ENCODE measurements at regions not wholly inside any gene's neighbourhood (a gene's known extent, or its start where the extent isn't known, plus 50 kb on each side); places are given as distances from the start of the nearest gene placed in this dataset.
"Not testable (repeated sequence)": the region's sequence is repeated elsewhere in the genome, so short reads cannot be mapped to it uniquely, and the experiment has no call there.

GRCh38 chr6:115592025-115592424 lies 468.7 kb downstream of the FRK start:
- H3K27me3 ChIP-seq (ENCODE audit: control insufficient read depth in 2 of 2, insufficient read depth in 2 of 2, low read length in 2 of 2), result no peaks in the 10 kb centered on the region
- DNase-seq (no peak), ATAC-seq (no peak)
- POLR2A ChIA-PET, result no interaction called here
- no peaks in the 10 kb centered on the region for H3K27me3 Mint-ChIP-seq
- no peaks in the 10 kb centered on the region for H3K4me1 Mint-ChIP-seq
- H3K27ac ChIP-seq (ENCODE audit: low read depth, low read length), result no peak overlapping the region
- peaks cover 0 to 19% (median 6%) of the 10 kb centered on the region in 11 donors for H3K9me3 Mint-ChIP-seq
- H3K4me3 Mint-ChIP-seq, result no peak overlapping the region
- intact Hi-C loops (cut with micrococcal nuclease), result no loop called here
- H3K36me3 Mint-ChIP-seq, result no peaks in the 10 kb centered on the region
- H3K36me3 ChIP-seq (ENCODE audit: control insufficient read depth in 2 of 3, insufficient read depth in 3 of 3, low read length in 3 of 3), result no peaks in the 10 kb centered on the region
- no peak overlapping the region for H3K4me3 ChIP-seq (ENCODE audit: low read length)
- no peaks in the 10 kb centered on the region for H3K4me1 ChIP-seq (ENCODE audit: control insufficient read depth in 2 of 2, insufficient read depth in 2 of 2, low read length in 2 of 2)
- no peak overlapping the region for H3K27ac Mint-ChIP-seq
- no peaks in the 10 kb centered on the region for H3K9me3 ChIP-seq (ENCODE audit: control insufficient read depth in 2 of 3, low read length in 3 of 3)
- CTCF ChIA-PET, result no interaction called here

GRCh38 chr6:115589072-115589471 lies 471.6 kb downstream of the FRK start:
- H3K27me3 Mint-ChIP-seq; H3K4me3 ChIP-seq (ENCODE audit: low read length); H3K4me1 ChIP-seq (ENCODE audit: control insufficient read depth in 2 of 2, insufficient read depth in 2 of 2, low read length in 2 of 2); H3K4me3 Mint-ChIP-seq; DNase-seq; H3K27ac Mint-ChIP-seq; ATAC-seq; CTCF ChIA-PET; POLR2A ChIA-PET; H3K36me3 ChIP-seq (ENCODE audit: control insufficient read depth in 2 of 3, insufficient read depth in 3 of 3, low read length in 3 of 3); H3K27me3 ChIP-seq (ENCODE audit: control insufficient read depth in 2 of 2, insufficient read depth in 2 of 2, low read length in 2 of 2); H3K36me3 Mint-ChIP-seq; H3K27ac ChIP-seq (ENCODE audit: low read depth, low read length); H3K4me1 Mint-ChIP-seq; H3K9me3 ChIP-seq (ENCODE audit: control insufficient read depth in 2 of 3, low read length in 3 of 3); intact Hi-C loops (cut with micrococcal nuclease): not testable (repeated sequence)
- H3K9me3 Mint-ChIP-seq, result peaks cover 0 to 12% (median 8%) of the 10 kb centered on the region in 11 donors

- no peak overlapping the region for H3K27ac ChIP-seq (ENCODE audit: low read depth, low read length)
- no peak for DNase-seq
- ChIA-PET CTCF (no interaction called here), POLR2A (no interaction called here)
- no peak for ATAC-seq
- no peaks in the 10 kb centered on the region for H3K4me1 ChIP-seq (ENCODE audit: control insufficient read depth in 2 of 2, insufficient read depth in 2 of 2, low read length in 2 of 2)
- H3K4me3 ChIP-seq (ENCODE audit: low read length), result no peak overlapping the region
- Mint-ChIP-seq H3K4me1 (no peaks in the 10 kb centered on the region), H3K36me3 (no peaks in the 10 kb centered on the region), H3K9me3 (peaks cover 0 to 12% (median 4%) of the 10 kb centered on the region in 11 donors), H3K4me3 (no peak overlapping the region), H3K27me3 (no peaks in the 10 kb centered on the region), H3K27ac (no peak overlapping the region)
- intact Hi-C loops (cut with micrococcal nuclease), result no loop called here
- no peaks in the 10 kb centered on the region for H3K27me3 ChIP-seq (ENCODE audit: control insufficient read depth in 2 of 2, insufficient read depth in 2 of 2, low read length in 2 of 2)
- H3K36me3 ChIP-seq (ENCODE audit: control insufficient read depth in 2 of 3, insufficient read depth in 3 of 3, low read length in 3 of 3), result no peaks in the 10 kb centered on the region
- H3K9me3 ChIP-seq (ENCODE audit: control insufficient read depth in 2 of 3, low read length in 3 of 3), result no peaks in the 10 kb centered on the region
Observed at GRCh38 chr6:115583290-115583689, 477.4 kb downstream of the FRK start.

GRCh38 chr6:115582386-115582785 lies 478.3 kb downstream of the FRK start:
- H3K9me3 Mint-ChIP-seq, result peaks cover 0 to 12% (median 3%) of the 10 kb centered on the region in 11 donors
- POLR2A ChIA-PET, result no interaction called here
- H3K4me1 Mint-ChIP-seq, result no peaks in the 10 kb centered on the region

GRCh38 chr6:115579565-115579964 lies 481.1 kb downstream of the FRK start:
- H3K4me1 ChIP-seq (ENCODE audit: control insufficient read depth in 2 of 2, insufficient read depth in 2 of 2, low read length in 2 of 2); H3K36me3 Mint-ChIP-seq; POLR2A ChIA-PET; H3K27ac Mint-ChIP-seq; ATAC-seq; H3K27ac ChIP-seq (ENCODE audit: low read depth, low read length); H3K27me3 Mint-ChIP-seq; H3K4me3 ChIP-seq (ENCODE audit: low read length); intact Hi-C loops (cut with micrococcal nuclease); H3K4me3 Mint-ChIP-seq; H3K27me3 ChIP-seq (ENCODE audit: control insufficient read depth in 2 of 2, insufficient read depth in 2 of 2, low read length in 2 of 2); H3K36me3 ChIP-seq (ENCODE audit: control insufficient read depth in 2 of 3, insufficient read depth in 3 of 3, low read length in 3 of 3); CTCF ChIA-PET; H3K4me1 Mint-ChIP-seq; DNase-seq; H3K9me3 ChIP-seq (ENCODE audit: control insufficient read depth in 2 of 3, low read length in 3 of 3): not testable (repeated sequence)
- H3K9me3 Mint-ChIP-seq, result peaks cover 0 to 12% (median 0%) of the 10 kb centered on the region in 11 donors

More at GRCh38 chr6:115582386-115582785, 478.3 kb downstream of the FRK start:
- ATAC-seq (no peak), DNase-seq (no peak)
- Mint-ChIP-seq H3K27ac (no peak overlapping the region), H3K4me3 (no peak overlapping the region), H3K27me3 (no peaks in the 10 kb centered on the region), H3K36me3 (no peaks in the 10 kb centered on the region)
- intact Hi-C loops (cut with micrococcal nuclease), result no loop called here
- no peaks in the 10 kb centered on the region for H3K27me3 ChIP-seq (ENCODE audit: control insufficient read depth in 2 of 2, insufficient read depth in 2 of 2, low read length in 2 of 2)
- CTCF ChIA-PET, result no interaction called here
- no peaks in the 10 kb centered on the region for H3K36me3 ChIP-seq (ENCODE audit: control insufficient read depth in 2 of 3, insufficient read depth in 3 of 3, low read length in 3 of 3)
- H3K4me1 ChIP-seq (ENCODE audit: control insufficient read depth in 2 of 2, insufficient read depth in 2 of 2, low read length in 2 of 2), result no peaks in the 10 kb centered on the region
- no peaks in the 10 kb centered on the region for H3K9me3 ChIP-seq (ENCODE audit: control insufficient read depth in 2 of 3, low read length in 3 of 3)
- no peak overlapping the region for H3K27ac ChIP-seq (ENCODE audit: low read depth, low read length)
- no peak overlapping the region for H3K4me3 ChIP-seq (ENCODE audit: low read length)

GRCh38 chr6:115577270-115577669 lies 483.4 kb downstream of the FRK start:
- ATAC-seq, result no peak
- H3K4me3 Mint-ChIP-seq, result no peak overlapping the region
- no peaks in the 10 kb centered on the region for H3K36me3 Mint-ChIP-seq
- POLR2A ChIA-PET, result no interaction called here
- peaks cover 0 to 7% (median 0%) of the 10 kb centered on the region in 11 donors for H3K9me3 Mint-ChIP-seq
- Histone ChIP-seq H3K36me3 (ENCODE audit: control insufficient read depth in 2 of 3, insufficient read depth in 3 of 3, low read length in 3 of 3) (no peaks in the 10 kb centered on the region), H3K27ac (ENCODE audit: low read depth, low read length) (no peak overlapping the region), H3K4me3 (ENCODE audit: low read length) (no peak overlapping the region), H3K27me3 (ENCODE audit: control insufficient read depth in 2 of 2, insufficient read depth in 2 of 2, low read length in 2 of 2) (no peaks in the 10 kb centered on the region), H3K4me1 (ENCODE audit: control insufficient read depth in 2 of 2, insufficient read depth in 2 of 2, low read length in 2 of 2) (no peaks in the 10 kb centered on the region), H3K9me3 (ENCODE audit: control insufficient read depth in 2 of 3, low read length in 3 of 3) (no peaks in the 10 kb centered on the region)
- intact Hi-C loops (cut with micrococcal nuclease), result no loop called here
- DNase-seq, result no peak
- H3K27ac Mint-ChIP-seq, result no peak overlapping the region
- CTCF ChIA-PET, result no interaction called here
- H3K4me1 Mint-ChIP-seq, result no peaks in the 10 kb centered on the region
- no peaks in the 10 kb centered on the region for H3K27me3 Mint-ChIP-seq

- H3K36me3 ChIP-seq (ENCODE audit: control insufficient read depth in 2 of 3, insufficient read depth in 3 of 3, low read length in 3 of 3), result no peaks in the 10 kb centered on the region
- no peaks in the 10 kb centered on the region for H3K9me3 ChIP-seq (ENCODE audit: control insufficient read depth in 2 of 3, low read length in 3 of 3)
- no peak overlapping the region for H3K27ac ChIP-seq (ENCODE audit: low read depth, low read length)
- H3K4me3 Mint-ChIP-seq, result no peak overlapping the region
- H3K27me3 Mint-ChIP-seq, result no peaks in the 10 kb centered on the region
- peaks cover 0 to 11% (median 0%) of the 10 kb centered on the region in 11 donors for H3K9me3 Mint-ChIP-seq
- H3K27ac Mint-ChIP-seq, result no peak overlapping the region
- ATAC-seq (no peak), DNase-seq (no peak)
- POLR2A ChIA-PET, result no interaction called here
- intact Hi-C loops (cut with micrococcal nuclease), result no loop called here
- H3K4me3 ChIP-seq (ENCODE audit: low read length), result no peak overlapping the region
- no peaks in the 10 kb centered on the region for H3K36me3 Mint-ChIP-seq
- CTCF ChIA-PET, result no interaction called here
- no peaks in the 10 kb centered on the region for H3K27me3 ChIP-seq (ENCODE audit: control insufficient read depth in 2 of 2, insufficient read depth in 2 of 2, low read length in 2 of 2)
- H3K4me1 ChIP-seq (ENCODE audit: control insufficient read depth in 2 of 2, insufficient read depth in 2 of 2, low read length in 2 of 2), result no peaks in the 10 kb centered on the region
- no peaks in the 10 kb centered on the region for H3K4me1 Mint-ChIP-seq
Observed at GRCh38 chr6:115575285-115575684, 485.4 kb downstream of the FRK start.

All from naive thymus-derived CD4-positive, alpha-beta T cell (primary cell).